GM23248 (cell line): ENCODE measurements at regions not wholly inside any gene's neighbourhood (a gene's known extent, or its start where the extent isn't known, plus 50 kb on each side); places are given as distances from the start of the nearest gene placed in this dataset.

Experiments
- EZH2 ChIP-seq: fragments of 200-600 bp; sonication (generic); IDR thresholded peaks from 2 replicates; pipeline ENCODE4 v1.6.1; 2018; ENCODE audit warnings: antibody characterized with exemption, mild to moderate bottlenecking; ENCODE audit not compliant: insufficient read depth, poor library complexity, severe bottlenecking
- EZH2phosphoT487 ChIP-seq: fragments of 200-600 bp; sonication (generic); IDR thresholded peaks from 2 replicates; pipeline ENCODE4 v1.6.1; 2018; ENCODE audit warnings: antibody characterized with exemption, moderate library complexity, mild to moderate bottlenecking, low read depth; ENCODE audit not compliant: insufficient read depth

GRCh38 chr4:8774071-8774470 is 97.6 kb downstream of the HMX1 start:
- no peak for TF ChIP-seq EZH2
- TF ChIP-seq EZH2phosphoT487, result no peak
